NCI-H1048 (cell line): ENCODE measurements at regions not wholly inside any gene's neighbourhood (a gene's known extent, or its start where the extent isn't known, plus 50 kb on each side); places are given as distances from the start of the nearest gene placed in this dataset.

Experiments used
- DNase-seq: peaks from one replicate; lab custom pipeline; 2025; lab: John Stamatoyannopoulos, UW

DNA sequence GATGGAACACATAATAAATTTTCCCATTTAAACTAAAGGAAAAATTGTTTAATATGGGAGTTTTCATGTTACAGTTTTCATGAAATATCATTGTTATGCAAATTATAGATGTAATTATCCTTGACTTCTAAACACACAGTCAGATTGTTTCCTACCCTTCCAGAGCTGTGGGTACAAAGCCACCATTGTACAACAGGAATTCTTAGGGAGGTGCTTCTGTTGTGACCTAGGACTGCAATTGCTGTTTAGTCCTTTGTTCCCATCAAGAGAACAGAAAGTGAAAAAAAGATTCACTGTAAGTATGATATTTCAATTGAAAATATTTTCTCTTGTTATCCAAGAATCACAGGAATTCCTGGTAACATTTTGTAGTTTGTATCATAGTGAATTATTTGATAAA, 455.3 kb upstream of the NAALADL2 start:
- no peak for DNase-seq

DNA sequence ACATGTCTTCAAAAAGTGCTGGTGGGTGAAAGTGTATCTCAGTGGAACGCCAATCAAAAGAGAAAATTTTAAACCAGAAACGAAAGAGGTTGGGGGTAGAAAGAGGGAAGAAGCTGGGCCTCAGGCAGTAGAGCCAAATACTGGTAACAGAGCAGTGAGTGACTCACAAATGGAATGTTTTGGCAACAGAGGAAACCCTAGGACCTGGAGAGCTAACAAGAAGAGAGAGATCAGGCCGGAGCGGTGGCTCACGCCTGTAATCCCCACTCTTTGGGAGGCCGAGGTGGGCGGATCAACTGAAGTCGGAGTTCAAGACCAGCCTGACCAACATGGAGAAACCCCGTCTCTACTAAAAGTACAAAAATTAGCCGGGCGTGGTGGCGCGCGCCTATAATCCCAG, 450.8 kb upstream of the NAALADL2 start:
- DNase-seq: no peak

DNA sequence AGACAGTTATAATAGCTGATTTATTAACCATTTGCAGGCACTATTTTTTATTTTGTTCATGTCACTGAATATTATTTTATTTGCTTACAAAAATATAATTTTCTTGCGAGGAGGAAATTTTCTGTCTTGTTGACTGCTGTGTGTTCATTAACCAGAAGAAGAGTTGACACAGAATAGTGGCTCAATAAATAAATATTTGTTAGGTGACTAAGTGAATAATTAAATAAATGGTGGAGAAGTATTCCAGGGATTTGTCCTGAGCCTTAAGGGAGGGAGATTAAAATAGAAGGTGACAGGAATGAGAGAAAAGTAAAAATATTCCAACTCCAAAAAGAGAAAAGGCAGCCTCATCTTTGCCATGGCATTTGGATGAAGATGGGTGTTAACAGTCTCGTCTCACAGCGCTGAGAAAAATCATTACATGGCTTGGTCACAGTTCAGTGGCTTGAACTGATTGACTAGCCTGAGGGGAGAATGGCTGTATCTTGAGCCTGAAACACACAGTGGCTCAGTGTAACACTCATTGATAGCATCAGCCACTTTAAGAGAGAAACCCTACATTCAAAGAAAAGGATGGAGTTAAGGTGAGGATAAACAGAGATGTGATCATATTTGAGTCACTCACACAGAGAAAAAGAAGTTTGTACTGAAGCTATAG, 449.9 kb upstream of the NAALADL2 start:
- DNase-seq: no peak

DNA sequence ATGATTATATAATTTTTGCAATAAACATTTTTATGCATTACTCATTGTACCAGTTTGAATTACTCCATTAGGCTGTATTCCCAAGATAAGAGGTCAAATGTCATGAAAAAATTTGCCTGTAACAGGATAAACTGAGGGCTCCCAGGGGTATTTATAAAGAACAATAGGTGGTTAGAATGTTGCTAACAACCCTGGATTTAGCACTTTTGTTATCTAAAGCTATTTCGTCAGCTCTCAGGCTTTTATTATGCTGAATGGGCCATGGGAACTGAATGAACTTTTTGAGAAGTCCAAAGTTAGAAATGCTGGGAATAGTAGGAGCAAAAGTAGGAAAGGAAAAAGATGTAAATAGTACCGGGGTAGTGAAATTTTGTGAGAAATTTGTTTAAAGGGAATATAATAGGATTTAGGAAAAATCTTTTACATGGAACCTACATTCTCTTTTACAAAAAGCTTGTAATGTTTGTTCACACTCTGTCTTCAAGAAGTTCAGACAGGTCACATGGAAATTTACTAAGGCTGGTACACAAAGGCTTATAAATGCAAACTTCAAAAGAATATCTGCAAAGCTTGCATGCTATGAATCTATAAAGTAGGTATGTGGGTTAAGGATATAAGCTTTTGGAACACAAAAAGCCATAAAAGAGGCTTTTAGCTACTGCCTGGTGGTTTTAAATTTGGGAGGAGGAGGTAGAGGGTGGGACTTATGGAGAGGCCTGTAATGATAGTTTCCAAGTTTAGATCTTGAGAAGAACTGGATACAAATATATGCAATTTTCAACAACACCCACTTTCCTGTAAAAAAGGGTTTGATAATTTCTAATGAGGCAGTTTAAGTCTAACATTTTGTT, 445.8 kb upstream of the NAALADL2 start:
- DNase-seq: no peak

DNA sequence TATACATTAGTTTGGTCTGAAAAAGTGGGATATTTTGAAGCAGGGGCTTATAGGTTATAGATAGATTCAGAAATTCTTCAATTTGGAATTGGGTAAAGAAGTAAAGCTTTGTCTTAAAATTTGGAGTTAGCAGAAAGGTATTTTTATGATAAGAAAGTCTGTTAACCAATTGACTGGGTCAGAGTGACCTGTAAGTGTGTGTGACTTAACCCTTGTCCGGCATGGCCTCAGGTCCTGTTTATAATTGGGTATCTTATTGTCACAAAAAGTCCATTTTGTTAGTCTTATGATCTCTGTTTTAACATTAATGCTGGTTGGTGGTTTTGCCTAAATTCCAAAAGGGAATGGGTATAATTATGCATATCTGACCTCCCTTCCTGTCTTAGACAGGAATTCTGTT, 444.2 kb upstream of the NAALADL2 start:
- DNase-seq: no peak

DNA sequence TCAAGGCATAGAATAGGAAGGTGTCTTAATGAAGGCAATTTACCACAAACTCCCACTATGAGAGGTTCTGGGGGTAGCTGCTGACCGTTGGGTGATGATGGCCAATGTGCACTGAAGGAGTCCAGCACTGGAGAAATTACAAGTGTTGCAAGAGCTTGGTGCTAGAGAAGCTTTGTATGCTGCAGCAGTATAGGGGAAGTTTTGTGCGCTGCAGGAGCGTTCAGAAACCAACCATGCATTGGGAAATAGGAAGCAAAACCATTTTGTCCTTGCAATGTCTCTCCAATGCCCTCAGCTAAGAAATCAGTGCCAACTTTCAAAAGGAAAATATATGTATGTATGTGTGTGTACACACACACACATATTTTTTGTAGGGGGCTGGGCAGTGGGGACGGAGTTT, 441.6 kb upstream of the NAALADL2 start:
- no peak for DNase-seq

DNA sequence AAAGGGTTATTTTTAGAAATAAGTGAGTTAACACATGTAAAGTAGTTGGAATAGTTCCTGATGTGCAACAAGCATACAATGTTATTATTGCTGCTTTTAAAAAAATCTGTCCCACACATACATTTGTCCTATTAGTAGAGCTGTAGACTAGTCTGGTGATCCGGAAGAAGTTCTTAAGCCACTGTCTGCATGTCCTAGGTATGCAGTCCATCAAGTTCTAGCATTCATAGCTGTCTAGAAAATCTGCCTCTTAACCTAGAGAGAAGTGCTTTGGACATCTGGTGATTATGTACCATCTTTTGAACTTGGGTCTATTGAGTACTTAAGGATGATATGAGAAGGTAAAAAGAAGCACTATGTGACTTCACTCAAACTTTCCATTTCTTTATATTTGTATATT, 439.9 kb upstream of the NAALADL2 start:
- no peak for DNase-seq

DNA sequence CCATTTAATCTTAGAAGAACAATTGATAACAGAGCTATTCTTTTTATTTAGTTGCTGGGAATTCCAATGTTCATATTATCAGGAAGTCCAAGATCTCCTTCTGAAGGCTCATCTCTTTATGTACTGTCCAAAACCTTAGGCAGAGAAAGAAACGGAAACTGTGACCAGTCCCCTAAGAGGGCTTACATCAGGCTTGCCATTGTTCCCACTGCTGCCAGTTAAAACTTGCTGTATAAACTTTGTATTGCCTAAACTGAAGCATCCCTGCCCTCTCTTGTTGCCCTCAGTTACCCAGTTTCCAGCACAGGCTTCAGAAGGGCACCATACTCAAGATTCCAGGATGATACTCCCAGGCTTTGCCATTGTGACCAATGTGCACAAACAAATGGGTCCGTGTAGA, 435.2 kb upstream of the NAALADL2 start:
- DNase-seq: no peak

DNA sequence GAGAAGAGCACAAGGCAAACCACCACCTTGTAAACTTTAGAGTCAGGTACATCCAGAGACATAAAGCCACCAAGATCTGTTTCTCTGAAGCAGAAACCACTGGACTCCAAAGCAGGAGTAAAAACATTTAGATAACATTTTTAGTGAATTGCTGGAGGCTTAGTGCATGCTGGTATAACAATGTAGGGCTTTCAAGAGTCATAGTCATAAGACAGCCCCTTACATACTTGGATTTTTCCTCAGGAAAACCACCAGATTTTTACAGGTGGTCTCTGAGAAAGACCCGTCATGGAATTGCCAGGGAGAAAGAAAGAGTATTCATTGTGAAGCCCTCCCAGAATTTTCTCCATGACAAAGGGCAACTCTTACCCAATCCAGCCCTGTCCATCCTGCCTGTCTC, 434.5 kb upstream of the NAALADL2 start:
- no peak for DNase-seq

DNA sequence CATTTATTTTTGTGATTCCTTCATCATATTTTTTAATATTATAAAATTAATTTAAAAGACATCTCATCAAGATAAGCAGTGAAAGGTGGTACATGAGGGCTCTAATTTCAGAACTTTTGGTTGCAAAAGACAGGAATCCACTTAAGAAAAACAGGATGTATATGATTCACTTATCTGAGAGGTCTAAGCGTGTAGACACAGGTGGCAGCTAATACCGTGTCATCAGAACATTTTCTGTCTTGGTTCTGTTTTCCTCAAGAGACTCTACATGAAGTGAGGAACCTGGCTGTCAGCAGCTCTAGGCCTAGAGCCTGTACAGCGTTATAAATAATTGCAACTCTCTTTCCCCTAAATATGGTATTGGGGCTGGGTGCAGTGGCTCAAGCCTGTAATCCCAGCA, 433.7 kb upstream of the NAALADL2 start:
- no peak for DNase-seq

DNA sequence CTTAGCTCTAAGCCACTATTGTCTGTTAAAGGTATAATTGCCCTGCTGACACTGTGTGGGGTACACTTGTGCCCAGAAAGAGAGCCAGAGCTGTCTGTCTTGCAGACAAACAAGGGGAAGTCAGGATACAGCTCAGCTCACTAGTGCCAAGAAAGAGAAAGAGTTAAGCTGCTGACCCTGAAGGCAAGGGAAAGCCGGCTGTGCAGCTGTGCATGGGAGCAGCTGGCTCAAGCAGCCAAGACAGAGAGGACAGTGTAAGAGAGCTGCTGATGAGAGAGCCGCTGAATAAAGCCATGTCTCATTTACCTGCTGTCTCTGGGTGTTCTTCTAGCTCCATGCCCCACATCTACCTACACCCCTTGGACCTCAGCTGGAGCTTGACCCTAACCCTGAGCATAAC, 428.1 kb upstream of the NAALADL2 start:
- no peak for DNase-seq

DNA sequence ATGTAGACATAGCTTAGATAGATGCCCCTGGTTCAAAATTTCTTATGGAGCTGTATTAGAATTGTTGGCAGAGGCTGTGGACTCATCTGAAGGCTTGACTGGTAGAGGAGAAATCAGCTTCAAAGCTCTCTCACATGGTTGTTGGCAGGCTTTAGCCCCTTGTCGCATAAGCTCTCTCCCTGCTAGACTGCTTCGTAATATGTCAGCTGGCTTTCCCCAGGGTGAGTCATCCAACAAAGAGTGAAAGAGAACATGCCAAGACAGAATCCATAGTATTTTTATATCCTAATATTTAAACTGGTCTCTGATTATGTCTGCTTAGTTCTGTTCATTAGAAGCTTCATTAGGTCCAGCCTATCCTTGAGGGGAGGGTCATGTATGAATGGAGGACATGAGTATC, 427.4 kb upstream of the NAALADL2 start:
- DNase-seq: no peak

DNA sequence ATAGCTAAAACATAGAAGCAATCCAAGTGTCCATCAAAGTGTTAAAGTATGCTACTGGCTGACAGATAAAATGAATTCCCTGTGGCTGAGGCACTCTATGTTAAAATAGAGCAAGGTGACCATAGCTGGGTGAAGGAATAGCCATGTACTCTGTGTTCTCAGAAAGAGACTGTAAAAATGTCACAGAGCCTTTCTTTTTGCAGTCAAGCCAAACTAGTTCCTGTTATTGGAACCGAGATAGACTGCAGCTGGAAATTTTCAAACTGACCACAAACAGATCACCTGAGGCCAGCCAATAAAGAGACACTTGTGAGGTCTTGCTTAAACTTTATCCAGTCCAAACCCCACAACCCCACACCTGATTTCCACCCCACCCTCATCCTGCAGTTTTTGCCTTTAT, 422.8 kb upstream of the NAALADL2 start:
- DNase-seq: no peak

DNA sequence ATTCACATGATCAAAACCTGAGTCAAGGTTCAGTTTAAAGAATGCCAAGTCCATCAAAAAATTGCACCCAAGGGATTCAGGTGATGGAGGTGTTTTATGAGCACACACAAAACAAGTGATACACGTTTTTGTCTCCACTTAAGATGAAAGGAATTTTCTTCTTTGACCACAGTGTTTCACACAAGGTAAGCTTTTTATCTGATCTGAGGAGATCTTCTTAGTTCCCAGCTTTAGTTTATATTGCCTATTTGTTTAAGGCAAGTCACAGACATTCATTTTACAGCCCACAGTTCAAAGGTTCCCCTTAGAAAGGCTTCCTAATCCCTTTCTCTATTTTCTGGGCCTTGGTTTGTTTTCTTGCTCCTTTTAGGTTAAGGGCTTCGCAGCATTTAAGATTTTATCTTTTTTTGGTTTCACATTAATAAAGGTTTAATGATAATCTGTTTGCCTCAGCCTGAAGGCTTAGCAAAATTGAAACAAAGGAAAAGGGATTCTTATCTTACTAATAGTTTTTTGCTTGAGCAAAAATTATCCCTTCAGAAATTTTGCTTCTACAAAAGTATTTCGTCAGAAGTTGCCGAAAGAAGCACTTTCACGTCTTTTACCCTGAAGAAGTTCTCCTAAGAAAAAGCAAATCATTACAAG, 420.5 kb upstream of the NAALADL2 start:
- no peak for DNase-seq

DNA sequence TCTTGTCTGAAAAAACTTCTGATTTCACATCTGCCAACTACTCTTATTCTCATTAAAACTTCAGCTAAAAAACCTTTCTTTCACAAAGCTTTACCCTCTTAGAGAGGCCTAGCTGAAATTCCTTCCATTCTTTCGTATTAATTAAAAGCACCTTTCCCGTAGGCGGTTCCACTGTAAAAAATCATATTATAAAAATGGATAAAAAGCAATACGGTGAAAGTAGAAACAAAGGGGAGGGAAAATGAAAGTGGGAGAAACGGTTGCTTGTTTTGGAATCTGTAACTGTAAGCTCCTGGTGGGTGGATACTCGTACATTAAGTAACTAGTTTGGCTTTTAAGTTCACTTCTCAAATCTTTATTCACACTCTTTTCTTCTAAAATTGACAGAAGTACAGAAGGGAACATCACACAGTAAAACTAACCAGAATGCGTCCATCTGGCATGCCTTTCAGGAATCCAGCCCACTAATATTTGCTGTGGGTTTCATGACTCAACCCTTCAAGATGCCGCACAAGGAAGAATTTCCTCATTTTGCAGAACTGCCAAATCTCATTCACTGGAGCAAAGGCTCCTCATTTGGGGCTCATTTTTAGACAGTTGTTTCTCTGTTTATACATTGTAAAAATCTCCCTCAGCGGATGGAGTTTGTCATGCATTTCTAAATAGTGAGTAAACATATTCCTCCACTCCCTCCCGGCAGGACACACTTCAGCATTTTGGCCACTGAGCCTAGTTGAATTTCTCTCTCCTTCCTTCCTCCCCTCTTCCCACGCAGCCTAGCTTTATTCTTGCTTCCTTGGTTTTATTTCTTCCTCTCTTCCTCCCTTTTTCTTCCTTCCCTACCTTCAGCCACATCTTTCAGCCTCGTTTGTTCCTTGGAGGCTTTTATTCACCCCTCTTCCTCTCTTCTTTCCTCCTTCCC, 419.5 kb upstream of the NAALADL2 start:
- no peak for DNase-seq

DNA sequence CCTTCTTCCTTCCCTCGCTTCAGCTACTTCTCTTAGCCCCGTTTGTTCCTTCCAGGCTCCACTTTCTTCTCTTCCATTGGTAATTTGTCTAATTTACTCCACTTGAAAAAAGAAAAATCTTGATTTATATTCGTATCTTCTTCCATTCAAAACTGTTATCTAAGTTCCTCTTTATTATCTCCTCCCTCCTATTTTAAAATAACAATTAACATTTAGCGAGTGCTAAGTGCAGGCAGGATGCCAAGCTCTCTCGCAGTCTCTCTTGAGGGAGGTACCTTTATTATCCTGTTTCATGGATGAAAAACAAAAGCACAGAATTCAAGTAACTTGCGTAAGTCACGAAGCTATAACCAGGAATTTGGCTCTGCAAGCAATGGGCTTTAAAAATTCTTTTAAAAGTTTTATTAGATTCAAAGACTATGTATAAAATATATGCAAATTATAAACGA, 418.9 kb upstream of the NAALADL2 start:
- no peak for DNase-seq

DNA sequence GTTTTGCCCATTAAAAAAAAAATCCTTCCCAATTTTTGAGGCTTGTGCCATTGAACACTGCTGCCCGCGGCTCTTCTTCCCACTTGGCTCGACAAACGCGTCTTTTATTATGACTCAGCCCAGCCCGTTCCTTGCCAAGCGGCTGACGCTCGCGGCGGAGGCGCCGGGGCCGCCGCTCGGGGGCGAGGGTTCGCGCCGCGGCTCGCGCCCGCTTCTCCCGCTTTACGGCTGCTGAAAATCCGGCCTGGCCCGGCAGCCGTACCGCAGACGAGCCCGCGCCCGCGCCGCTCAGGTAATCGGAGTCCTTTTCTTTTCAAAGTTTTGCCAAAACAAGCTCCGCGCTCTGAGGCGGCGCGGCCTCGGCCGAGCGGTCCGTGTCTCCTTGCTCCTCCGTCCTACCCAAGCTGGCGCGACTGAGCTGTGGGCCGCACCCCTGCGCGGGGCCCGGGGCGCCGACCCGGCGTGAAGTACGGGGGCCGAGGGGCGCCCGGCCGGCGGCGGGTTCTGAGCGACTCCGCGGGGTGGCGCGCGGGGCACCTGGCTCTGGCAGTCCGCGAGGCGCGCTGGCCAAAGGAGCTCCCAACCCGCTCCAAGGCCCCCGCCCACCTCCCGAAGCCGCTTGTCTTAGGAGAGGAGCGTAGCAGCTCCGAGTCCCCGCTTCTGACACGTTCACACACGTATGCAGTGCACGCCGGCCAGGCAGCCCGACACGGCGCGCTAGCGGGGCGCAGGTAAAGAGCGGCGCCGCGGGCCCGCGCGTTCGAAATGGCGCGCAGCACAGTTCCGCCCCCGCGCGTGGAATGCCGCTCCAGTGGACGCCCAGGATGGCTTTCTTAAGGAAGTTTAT, 418.2 kb upstream of the NAALADL2 start:
- DNase-seq: peak; percentile 47

DNA sequence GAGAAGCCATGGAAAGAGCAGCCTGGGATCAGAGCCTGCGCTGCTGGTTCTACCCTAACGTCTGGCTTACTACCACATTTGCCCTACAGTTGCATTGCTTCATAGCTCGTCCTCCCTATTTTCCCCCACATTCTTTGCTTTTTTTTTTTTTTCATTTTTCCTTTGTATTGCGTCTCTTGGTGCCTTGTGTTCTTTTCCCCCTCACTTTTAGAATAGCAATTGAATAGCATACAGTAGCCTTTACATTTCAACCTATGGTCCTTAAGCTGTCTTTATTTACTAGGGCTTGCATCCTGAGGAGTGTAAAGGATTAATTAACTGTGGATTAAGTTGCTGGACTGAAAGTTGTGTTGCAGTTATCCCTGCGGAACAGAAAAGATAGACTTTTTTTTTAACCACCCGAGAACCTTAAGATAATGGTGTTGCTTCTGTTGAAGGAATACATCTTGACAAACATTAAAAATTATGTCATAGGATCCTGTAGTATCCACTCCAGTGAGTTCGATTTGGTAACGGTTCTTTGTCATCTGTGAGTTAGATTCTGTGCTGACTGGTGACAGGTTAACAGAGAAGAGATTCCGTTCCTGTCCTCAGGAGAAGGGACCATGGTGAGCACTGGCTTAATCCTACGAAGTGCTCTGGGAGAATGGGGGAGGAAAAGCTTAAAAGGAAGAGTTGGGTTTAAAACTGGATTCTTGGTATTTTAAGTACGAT, 417.4 kb upstream of the NAALADL2 start:
- DNase-seq: no peak

DNA sequence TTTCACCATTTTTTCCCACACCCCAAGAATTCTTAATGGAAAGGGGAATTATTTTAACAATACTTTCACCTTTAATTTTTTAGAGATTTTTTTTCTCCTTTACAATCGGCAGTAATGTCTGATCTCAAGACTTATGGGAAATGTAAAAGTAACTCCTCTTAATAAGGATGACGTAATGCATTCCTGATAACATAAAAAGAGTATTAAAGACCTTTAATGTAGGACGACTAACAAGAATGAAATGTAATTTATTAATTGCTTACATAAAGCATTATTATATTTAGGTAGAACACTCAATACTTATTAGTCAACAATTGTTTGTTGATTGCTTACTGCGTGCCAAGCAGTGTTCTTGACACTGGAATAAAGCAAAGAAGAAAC, 416.8 kb upstream of the NAALADL2 start:
- DNase-seq: no peak

DNA sequence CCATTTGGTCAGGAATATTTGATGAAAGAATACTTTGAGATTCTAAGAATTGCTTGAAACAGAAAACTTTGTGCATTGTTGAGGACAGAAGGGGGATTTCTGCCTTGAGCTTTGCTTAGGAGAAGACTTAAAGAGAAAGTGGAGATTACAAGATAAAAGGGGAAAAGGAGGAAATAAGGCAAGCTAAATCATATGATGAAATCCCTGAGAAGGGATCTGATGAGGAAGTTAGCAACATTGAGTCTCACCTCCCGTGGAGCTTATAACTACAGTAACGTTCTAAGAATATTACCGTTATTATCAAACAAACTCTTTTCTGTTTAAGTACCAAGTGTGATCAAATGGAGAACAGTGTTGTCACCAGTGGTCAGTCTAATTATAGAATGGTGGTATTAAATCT, 414.7 kb upstream of the NAALADL2 start:
- no peak for DNase-seq

DNA sequence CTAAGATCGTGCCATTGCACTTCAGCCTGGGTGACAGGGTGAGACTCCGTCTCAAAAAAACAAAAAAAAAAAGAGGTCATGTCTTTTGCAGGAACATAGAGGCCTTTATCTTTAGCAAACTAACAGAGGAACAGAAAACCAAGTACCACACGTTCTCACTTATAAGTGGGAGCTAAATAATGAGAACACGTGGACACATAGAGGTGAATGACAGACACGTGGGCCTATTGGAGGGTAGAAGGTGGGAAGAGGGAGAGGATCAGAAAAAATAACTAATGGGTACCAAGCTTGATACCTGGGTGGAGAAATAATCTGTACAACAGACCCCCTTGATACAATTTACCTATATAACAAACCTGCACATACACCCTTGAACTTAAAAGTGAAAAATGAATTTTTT, 401.4 kb upstream of the NAALADL2 start:
- no peak for DNase-seq
